DOHH2 (cell line): ENCODE measurements at regions not wholly inside any gene's neighbourhood (a gene's known extent, or its start where the extent isn't known, plus 50 kb on each side); places are given as distances from the start of the nearest gene placed in this dataset.

Experiments
- H3F3A ChIP-seq: fragments of 200-600 bp; sonication (generic), shearing (Covaris generic); 2 replicates; pipeline ENCODE4 v1.6.0; 2016; ENCODE audit warnings: antibody characterized with exemption, mild to moderate bottlenecking; ENCODE audit not compliant: control insufficient read depth, insufficient read depth
- H3K27ac ChIP-seq: fragments of 200-600 bp; sonication (generic); 2 replicates; pipeline ENCODE4 v1.5.1; 2014; ENCODE audit warnings: low read depth, mild to moderate bottlenecking, low read length, moderate library complexity
- H3K27me3 ChIP-seq: fragments of 200-600 bp; sonication (generic); 2 replicates; pipeline ENCODE4 v1.6.1; 2014; ENCODE audit warnings: mild to moderate bottlenecking, low read length, mixed read lengths; ENCODE audit not compliant: control insufficient read depth
- H3K36me3 ChIP-seq: fragments of 200-600 bp; sonication (generic); 2 replicates; pipeline ENCODE4 v1.6.1; 2014; ENCODE audit warnings: mild to moderate bottlenecking, low read length, moderate library complexity, mixed read lengths; ENCODE audit not compliant: control insufficient read depth
- H3K4me1 ChIP-seq: fragments of 200-600 bp; sonication (generic); 2 replicates; pipeline ENCODE4 v1.6.1; 2014; ENCODE audit warnings: mild to moderate bottlenecking, low read length, mixed read lengths; ENCODE audit not compliant: control insufficient read depth
- H3K4me2 ChIP-seq: fragments of 200-600 bp; sonication (generic); 2 replicates; pipeline ENCODE4 v1.6.0; 2014; ENCODE audit warnings: mild to moderate bottlenecking, low read length, moderate library complexity
- H3K4me3 ChIP-seq: fragments of 200-600 bp; sonication (generic); 2 replicates; pipeline ENCODE4 v1.5.1; 2014; ENCODE audit warnings: mild to moderate bottlenecking, low read length, mixed read lengths
- H3K79me2 ChIP-seq: fragments of 200-600 bp; sonication (generic); 2 replicates; pipeline ENCODE4 v1.6.1; 2014; ENCODE audit warnings: mild to moderate bottlenecking, low read length, mixed read lengths; ENCODE audit not compliant: control insufficient read depth
- H3K9me2 ChIP-seq: fragments of 200-600 bp; sonication (generic); replicated peaks from 2 replicates; pipeline ENCODE4 v1.6.1; 2014; ENCODE audit warnings: mild to moderate bottlenecking, low read length, mixed read lengths; ENCODE audit not compliant: control insufficient read depth
- H3K9me3 ChIP-seq: fragments of 200-600 bp; sonication (generic); 2 replicates; pipeline ENCODE4 v1.6.1; 2014; ENCODE audit warnings: antibody characterized with exemption, low read length, mixed read lengths; ENCODE audit not compliant: control insufficient read depth, insufficient read depth
- H4K20me1 ChIP-seq: fragments of 200-600 bp; sonication (generic); 2 replicates; pipeline ENCODE4 v1.6.0; 2014; ENCODE audit warnings: low read depth, mild to moderate bottlenecking, antibody characterized with exemption, low read length, moderate library complexity; ENCODE audit not compliant: control insufficient read depth, insufficient read depth
- CTCF ChIP-seq: fragments of 200-600 bp; sonication (generic); IDR thresholded peaks from one replicate; pipeline ENCODE4 v1.5.1; 2014; ENCODE audit warnings: antibody characterized with exemption, mild to moderate bottlenecking, low read depth, low read length; ENCODE audit not compliant: poor library complexity, severe bottlenecking
- EZH2phosphoT487 ChIP-seq: fragments of 200-600 bp; sonication (generic); IDR thresholded peaks from 2 replicates; pipeline ENCODE4 v1.6.1; 2017; ENCODE audit warnings: borderline replicate concordance, mild to moderate bottlenecking, antibody characterized with exemption, low read length, moderate library complexity, mixed read lengths

GRCh38 chr12:3361146-3361545 lies 129.9 kb upstream of the PRMT8 start:
- H3K4me2 ChIP-seq, result no peak overlapping the region
- no peak overlapping the region for H3K27ac ChIP-seq
- no peaks in the 10 kb centered on the region for H3K36me3 ChIP-seq
- no peaks in the 10 kb centered on the region for H3K79me2 ChIP-seq
- no peaks in the 10 kb centered on the region for H3F3A ChIP-seq
- H3K27me3 ChIP-seq, result peaks cover 2% of the 10 kb centered on the region; the same call in 1 of the 2 replicates
- H4K20me1 ChIP-seq, result no peaks in the 10 kb centered on the region
- TF ChIP-seq CTCF (no peak), EZH2phosphoT487 (no peak)
- H3K4me3 ChIP-seq, result no peak overlapping the region
- no peaks in the 10 kb centered on the region for H3K9me2 ChIP-seq
- H3K4me1 ChIP-seq, result peaks cover 11% of the 10 kb centered on the region
- no peaks in the 10 kb centered on the region for H3K9me3 ChIP-seq

- H3K4me2 ChIP-seq, result no peak overlapping the region
- H3K4me1 ChIP-seq, result peaks cover 11% of the 10 kb centered on the region
- no peaks in the 10 kb centered on the region for H3K79me2 ChIP-seq
- H4K20me1 ChIP-seq, result no peaks in the 10 kb centered on the region
- peaks cover 5% of the 10 kb centered on the region for H3K27me3 ChIP-seq
- no peaks in the 10 kb centered on the region for H3F3A ChIP-seq
- H3K4me3 ChIP-seq, result no peak overlapping the region
- no peaks in the 10 kb centered on the region for H3K9me3 ChIP-seq
- no peaks in the 10 kb centered on the region for H3K9me2 ChIP-seq
- TF ChIP-seq EZH2phosphoT487, result no peak
- no peaks in the 10 kb centered on the region for H3K36me3 ChIP-seq
- no peak overlapping the region for H3K27ac ChIP-seq
Measured at GRCh38 chr12:3362737-3363136, 128.3 kb upstream of the PRMT8 start.

- Histone ChIP-seq H3K4me1 (peaks cover 11% of the 10 kb centered on the region), H3F3A (no peaks in the 10 kb centered on the region)
Measured at GRCh38 chr12:3363608-3364007, 127.4 kb upstream of the PRMT8 start.

GRCh38 chr12:3364226-3364625 lies 126.8 kb upstream of the PRMT8 start:
- H3K9me3 ChIP-seq, result no peaks in the 10 kb centered on the region
- no peaks in the 10 kb centered on the region for H3K79me2 ChIP-seq
- no peak overlapping the region for H3K27ac ChIP-seq
- H3F3A ChIP-seq, result no peaks in the 10 kb centered on the region
- no peaks in the 10 kb centered on the region for H3K9me2 ChIP-seq
- H4K20me1 ChIP-seq, result no peaks in the 10 kb centered on the region
- H3K36me3 ChIP-seq, result no peaks in the 10 kb centered on the region
- H3K4me2 ChIP-seq, result no peak overlapping the region
- peaks cover 11% of the 10 kb centered on the region for H3K4me1 ChIP-seq
- peaks cover 9% of the 10 kb centered on the region for H3K27me3 ChIP-seq
- TF ChIP-seq EZH2phosphoT487 (no peak), CTCF (no peak)
- H3K4me3 ChIP-seq, result no peak overlapping the region

More at GRCh38 chr12:3363608-3364007, 127.4 kb upstream of the PRMT8 start:
- TF ChIP-seq CTCF (no peak), EZH2phosphoT487 (no peak)
- no peaks in the 10 kb centered on the region for H3K79me2 ChIP-seq
- H3K27ac ChIP-seq, result no peak overlapping the region
- peak overlapping the region; percentile 11; the same call in 1 of the 2 replicates for H3K4me3 ChIP-seq
- H3K36me3 ChIP-seq, result no peaks in the 10 kb centered on the region
- H3K9me2 ChIP-seq, result no peaks in the 10 kb centered on the region
- H3K27me3 ChIP-seq, result peaks cover 7% of the 10 kb centered on the region
- no peaks in the 10 kb centered on the region for H3K9me3 ChIP-seq
- no peaks in the 10 kb centered on the region for H4K20me1 ChIP-seq
- H3K4me2 ChIP-seq, result peak overlapping the region; percentile 43
